ENCODE measurements at regions not wholly inside any gene's neighbourhood (a gene's known extent, or its start where the extent isn't known, plus 50 kb on each side); places are given as distances from the start of the nearest gene placed in this dataset.
"Not testable (repeated sequence)": the region's sequence is repeated elsewhere in the genome, so short reads cannot be mapped to it uniquely, and the experiment has no call there.

- DNase-seq (ENCODE audit: low read depth in 2 of 2) = not testable (repeated sequence)
These were observed 111.6 kb downstream of the CRLF3 start for GRCh38 chr17:30712859-30713258.

GRCh38 chr17:30711626-30712507 lies 112.6 kb downstream of the CRLF3 start:
- not testable (repeated sequence) for DNase-seq (ENCODE audit: low read depth in 2 of 2)

- DNase-seq (ENCODE audit: low read depth in 2 of 2) = not testable (repeated sequence)
These were observed 113.3 kb downstream of the CRLF3 start for GRCh38 chr17:30711176-30711575.

- DNase-seq (ENCODE audit: low read depth in 2 of 2) = not testable (repeated sequence)
These were observed 114.0 kb downstream of the CRLF3 start for GRCh38 chr17:30710276-30711088.

GRCh38 chr17:30709561-30710275 lies 114.8 kb downstream of the CRLF3 start:
- DNase-seq (ENCODE audit: low read depth in 2 of 2) = not testable (repeated sequence)

- DNase-seq (ENCODE audit: low read depth in 2 of 2) = not testable (repeated sequence)
These were observed 115.4 kb downstream of the CRLF3 start for GRCh38 chr17:30709096-30709495.

GRCh38 chr17:30708241-30709078 lies 116.0 kb downstream of the CRLF3 start:
- DNase-seq (ENCODE audit: low read depth in 2 of 2) = peak; percentile 94 to 95

GRCh38 chr17:30707724-30708240 lies 116.7 kb downstream of the CRLF3 start:
- DNase-seq (ENCODE audit: low read depth in 2 of 2) = peak; percentile 27 to 30

GRCh38 chr17:30706461-30707335 lies 117.8 kb downstream of the CRLF3 start:
- DNase-seq (ENCODE audit: low read depth in 2 of 2) = not testable (repeated sequence)

GRCh38 chr17:30706004-30706403 lies 118.5 kb downstream of the CRLF3 start:
- DNase-seq (ENCODE audit: low read depth in 2 of 2) = not testable (repeated sequence)

- no peak for DNase-seq (ENCODE audit: low read depth in 2 of 2)
These were observed 122.9 kb downstream of the CRLF3 start for GRCh38 chr17:30701498-30701989.

GRCh38 chr17:30700833-30701232 lies 123.7 kb downstream of the CRLF3 start:
- DNase-seq (ENCODE audit: low read depth in 2 of 2) = not testable (repeated sequence)

- DNase-seq (ENCODE audit: low read depth in 2 of 2) = not testable (repeated sequence)
These were observed 126.7 kb downstream of the CRLF3 start for GRCh38 chr17:30697619-30698460.

- no peak for DNase-seq (ENCODE audit: low read depth in 2 of 2)
These were observed 128.3 kb downstream of the CRLF3 start for GRCh38 chr17:30696234-30696633.

GRCh38 chr17:30695265-30695811 lies 129.2 kb downstream of the CRLF3 start:
- not testable (repeated sequence) for DNase-seq (ENCODE audit: low read depth in 2 of 2)

- DNase-seq (ENCODE audit: low read depth in 2 of 2) = not testable (repeated sequence)
These were observed 130.7 kb downstream of the CRLF3 start for GRCh38 chr17:30693772-30694171.

- not testable (repeated sequence) for DNase-seq (ENCODE audit: low read depth in 2 of 2)
These were observed 135.1 kb downstream of the CRLF3 start for GRCh38 chr17:30689266-30690000.

Measured in fibroblast of skin of left biceps (primary cell).